H1 (cell line): ENCODE measurements at regions not wholly inside any gene's neighbourhood (a gene's known extent, or its start where the extent isn't known, plus 50 kb on each side); places are given as distances from the start of the nearest gene placed in this dataset.

ENCODE experiments used
- CTCF ChIA-PET: fragments of 300-600 bp; sonication (Branson Sonifier 250); formaldehyde crosslinking; loops from one replicate; lab custom pipeline; 2021; ENCODE audit not compliant: partially characterized antibody; lab: Charles Lee
- POLR2A ChIA-PET: fragments of 300-600 bp; sonication (Branson Sonifier 250); formaldehyde crosslinking; loops from one replicate; lab custom pipeline; 2021; ENCODE audit warnings: inconsistent platforms; ENCODE audit not compliant: partially characterized antibody; lab: Charles Lee
- DNase-seq, 2 experiments: peaks; one replicate each; pipeline versions ENCODE4 v3.0.0 to v3.0.0-alpha.2; 2010 to 2022; ENCODE audit warnings: low spot score in 2 of 2, low read depth in 1 of 2, mixed read lengths in 1 of 2
- FAIRE-seq: peaks from 2 replicates; lab custom pipeline; 2011; peaks lifted over from hg19 to GRCh38; lab: Jason Lieb, UNC
- H2AFZ ChIP-seq: 2 replicates; pipeline ENCODE4 v1.8.1; 2012; ENCODE audit warnings: low read length, inconsistent platforms
- H2AK5ac ChIP-seq: 2 replicates; pipeline ENCODE4 v1.6.1; 2013; ENCODE audit warnings: low read depth, low read length
- H2BK120ac ChIP-seq: replicated peaks from 2 replicates; pipeline ENCODE3; 2013; ENCODE audit warnings: low read depth, low read length, inconsistent platforms
- H2BK12ac ChIP-seq: 2 replicates; pipeline ENCODE4 v1.6.1; 2013; ENCODE audit warnings: low read depth, low read length
- H2BK15ac ChIP-seq: 2 replicates; pipeline ENCODE4 v1.6.1; 2013; ENCODE audit warnings: low read length
- H2BK20ac ChIP-seq: 2 replicates; pipeline ENCODE4 v1.6.1; 2013; ENCODE audit warnings: low read length
- H2BK5ac ChIP-seq: 2 replicates; pipeline ENCODE4 v1.6.1; 2013; ENCODE audit warnings: low read depth, low read length
- H3K14ac ChIP-seq: 2 replicates; pipeline ENCODE4 v1.6.1; 2013; ENCODE audit warnings: inconsistent platforms; ENCODE audit not compliant: insufficient read length
- H3K18ac ChIP-seq: 2 replicates; pipeline ENCODE4 v1.6.1; 2013; ENCODE audit warnings: low read length; ENCODE audit errors: extremely low read depth
- H3K23ac ChIP-seq: 2 replicates; pipeline ENCODE4 v1.6.1; 2013; ENCODE audit warnings: inconsistent platforms; ENCODE audit not compliant: insufficient read length
- H3K23me2 ChIP-seq: 2 replicates; pipeline ENCODE4 v1.6.1; 2013; ENCODE audit warnings: low read depth, low read length
- H3K27ac ChIP-seq: 2 replicates; pipeline ENCODE4 v1.6.1; 2011; ENCODE audit warnings: low read depth, low read length, inconsistent platforms
- H3K27me3 ChIP-seq, 4 experiments: replicated peaks in 1 of 4; 1 replicate in 1 of 4; 2 replicates in 3 of 4; pipeline versions ENCODE4 v1.6.1 to v1.8.1; 2011 to 2013; ENCODE audit warnings: low read length in 3 of 4, mild to moderate bottlenecking in 3 of 4, inconsistent platforms in 2 of 4, mixed read lengths in 2 of 4, moderate library complexity in 1 of 4; ENCODE audit not compliant: control insufficient read depth in 3 of 4, insufficient read depth in 3 of 4; ENCODE audit errors: extremely low read depth in 1 of 4
- H3K36me3 ChIP-seq, 4 experiments: 2 replicates each; pipeline versions ENCODE4 v1.6.1 to v1.8.1; 2011 to 2013; ENCODE audit warnings: mild to moderate bottlenecking in 4 of 4, low read length in 3 of 4, moderate library complexity in 2 of 4, control low read depth in 1 of 4, inconsistent platforms in 1 of 4; ENCODE audit not compliant: insufficient read depth in 4 of 4, control insufficient read depth in 2 of 4
- H3K4ac ChIP-seq: replicated peaks from 2 replicates; pipeline ENCODE3; 2013; ENCODE audit warnings: low read length, low read depth, mixed read lengths, inconsistent platforms; ENCODE audit not compliant: insufficient read length
- H3K4me1 ChIP-seq, 4 experiments: replicated peaks in 1 of 4; 1 replicate in 1 of 4; 2 replicates in 3 of 4; pipeline versions ENCODE4 v1.6.1 to v1.8.1; 2011 to 2013; ENCODE audit warnings: low read length in 3 of 4, inconsistent platforms in 2 of 4, mixed read lengths in 1 of 4; ENCODE audit not compliant: insufficient read depth in 4 of 4, control insufficient read depth in 3 of 4
- H3K4me2 ChIP-seq, 2 experiments: 2 replicates each; pipeline versions ENCODE4 v1.6.1 to v1.8.1; 2011 to 2013; ENCODE audit warnings: low read depth in 2 of 2, low read length in 2 of 2, control low read depth in 1 of 2, inconsistent platforms in 1 of 2, mild to moderate bottlenecking in 1 of 2; ENCODE audit not compliant: insufficient read depth in 1 of 2
- H3K4me3 ChIP-seq, 4 experiments: fragments of 200-600, 300-600 bp in 1 of 4; sonication (generic), shearing (Covaris generic), sonication (Bioruptor Twin) in 1 of 4; 2 replicates each; pipeline versions ENCODE4 v1.5.1 to v1.8.1; 2011 to 2016; ENCODE audit warnings: low read length in 4 of 4, low read depth in 3 of 4, control low read depth in 2 of 4, inconsistent platforms in 2 of 4, mild to moderate bottlenecking in 2 of 4, mixed read lengths in 1 of 4, moderate library complexity in 1 of 4; ENCODE audit not compliant: insufficient read depth in 2 of 4; ENCODE audit errors: extremely low read depth in 1 of 4
- H3K56ac ChIP-seq: replicated peaks from 2 replicates; pipeline ENCODE3; 2013; ENCODE audit warnings: low read depth, mild to moderate bottlenecking, mixed read lengths, low read length, inconsistent platforms; ENCODE audit not compliant: insufficient read length
- H3K79me1 ChIP-seq: 2 replicates; pipeline ENCODE4 v1.6.1; 2013; ENCODE audit warnings: low read depth, low read length, control low read depth
- H3K79me2 ChIP-seq, 2 experiments: 2 replicates each; pipeline versions ENCODE4 v1.6.1 to v1.8.1; 2012 to 2013; ENCODE audit warnings: low read length in 2 of 2, mild to moderate bottlenecking in 2 of 2, inconsistent platforms in 1 of 2; ENCODE audit not compliant: insufficient read depth in 2 of 2, control insufficient read depth in 1 of 2
- H3K9ac ChIP-seq, 4 experiments: replicated peaks in 1 of 4; 1 replicate in 1 of 4; 2 replicates in 3 of 4; pipeline versions ENCODE4 v1.6.1 to v1.8.1; 2011 to 2013; ENCODE audit warnings: low read depth in 3 of 4, low read length in 3 of 4, control low read depth in 2 of 4, mild to moderate bottlenecking in 2 of 4, moderate library complexity in 2 of 4, inconsistent platforms in 1 of 4; ENCODE audit errors: extremely low read depth in 1 of 4
- H3K9me3 ChIP-seq, 2 experiments: 2 replicates each; pipeline versions ENCODE4 v1.6.1 to v1.8.1; 2012 to 2013; ENCODE audit warnings: mild to moderate bottlenecking in 2 of 2, moderate library complexity in 2 of 2, control low read depth in 1 of 2, inconsistent platforms in 1 of 2, low read depth in 1 of 2, low read length in 1 of 2, mixed read lengths in 1 of 2; ENCODE audit not compliant: insufficient read depth in 2 of 2
- H4K20me1 ChIP-seq, 2 experiments: replicated peaks in 1 of 2; 2 replicates each; pipeline versions ENCODE3 to v1.8.1; 2011 to 2013; ENCODE audit warnings: inconsistent platforms in 2 of 2, low read length in 2 of 2, mild to moderate bottlenecking in 1 of 2; ENCODE audit not compliant: insufficient read depth in 2 of 2, control insufficient read depth in 1 of 2
- H4K5ac ChIP-seq: 2 replicates; pipeline ENCODE4 v1.6.1; 2013; ENCODE audit warnings: low read length, low read depth, mixed read lengths, inconsistent platforms; ENCODE audit not compliant: insufficient read length
- H4K8ac ChIP-seq: 2 replicates; pipeline ENCODE4 v1.8.0; 2013; ENCODE audit warnings: mild to moderate bottlenecking, moderate library complexity, low read length, inconsistent platforms; ENCODE audit not compliant: insufficient read depth; ENCODE audit errors: extremely low read depth
- H4K91ac ChIP-seq: replicated peaks from 2 replicates; pipeline ENCODE3; 2013; ENCODE audit warnings: low read length, mixed read lengths, inconsistent platforms; ENCODE audit not compliant: insufficient read length
- ASH2L ChIP-seq: fragments of 200-600, 300-600 bp; sonication (generic); IDR thresholded peaks from one replicate; pipeline ENCODE4 v1.7.1; 2017; ENCODE audit warnings: low read length
- BACH1 ChIP-seq: IDR thresholded peaks from 2 replicates; pipeline ENCODE4 v1.6.1; 2012; ENCODE audit warnings: low read length, improper control_type of control experiment
- BCL11A ChIP-seq, 2 experiments: IDR thresholded peaks; one replicate each; pipeline ENCODE4 v1.6.1; 2011; ENCODE audit warnings: low read depth in 2 of 2, low read length in 2 of 2, mild to moderate bottlenecking in 2 of 2
- CHD1 ChIP-seq: IDR thresholded peaks from 2 replicates; pipeline ENCODE4 v1.6.1; 2012; ENCODE audit warnings: low read depth, low read length, improper control_type of control experiment
- GABPA ChIP-seq: IDR thresholded peaks from 2 replicates; pipeline ENCODE4 v1.6.1; 2011; ENCODE audit warnings: mild to moderate bottlenecking, low read length, moderate library complexity, borderline replicate concordance; ENCODE audit not compliant: insufficient read depth
- HDAC2 ChIP-seq, 2 experiments: fragments of 300-600 bp in 1 of 2; sonication (generic) in 1 of 2; IDR thresholded peaks; 2 replicates each; pipeline ENCODE4 v1.6.1; 2011 to 2012; ENCODE audit warnings: low read depth in 2 of 2, low read length in 2 of 2, mild to moderate bottlenecking in 2 of 2, moderate library complexity in 2 of 2, borderline replicate concordance in 1 of 2, inconsistent platforms in 1 of 2
- HDAC6 ChIP-seq: IDR thresholded peaks from one replicate; pipeline ENCODE4 v1.7.1; 2012; ENCODE audit warnings: low read depth, mild to moderate bottlenecking, inconsistent platforms, low read length, moderate library complexity
- KDM4A ChIP-seq: IDR thresholded peaks from one replicate; pipeline ENCODE4 v1.7.1; 2012; ENCODE audit warnings: low read depth, mild to moderate bottlenecking, moderate library complexity, low read length, inconsistent platforms; ENCODE audit not compliant: severe bottlenecking
- RFX5 ChIP-seq: IDR thresholded peaks from 2 replicates; pipeline ENCODE4 v1.6.1; 2011; ENCODE audit warnings: low read depth, low read length, improper control_type of control experiment, borderline replicate concordance
- SAP30 ChIP-seq: fragments of 300-600 bp; sonication (generic); IDR thresholded peaks from 2 replicates; pipeline ENCODE4 v1.7.1; 2012; ENCODE audit warnings: low read length, moderate library complexity, mild to moderate bottlenecking, inconsistent platforms; ENCODE audit not compliant: insufficient read depth, insufficient replicate concordance
- SIRT6 ChIP-seq: IDR thresholded peaks from one replicate; pipeline ENCODE4 v1.7.1; 2012; ENCODE audit warnings: low read length, inconsistent platforms
- SP4 ChIP-seq: IDR thresholded peaks from 2 replicates; pipeline ENCODE4 v1.6.1; 2012; ENCODE audit warnings: low read length, inconsistent platforms
- TEAD4 ChIP-seq: IDR thresholded peaks from 2 replicates; pipeline ENCODE4 v1.6.1; 2012; ENCODE audit warnings: low read depth, low read length, inconsistent platforms, mixed read lengths
- TF ChIP-seq, protein P1 (sequence below), 3 experiments: IDR thresholded peaks; 1 replicate in 2 of 3; 2 replicates in 1 of 3; pipeline versions ENCODE4 v1.5.1 to v1.6.1; 2011; ENCODE audit warnings: low read length in 3 of 3, mild to moderate bottlenecking in 3 of 3, inconsistent platforms in 2 of 3, low read depth in 1 of 3, moderate library complexity in 1 of 3; ENCODE audit not compliant: insufficient read depth in 1 of 3; ENCODE audit errors: control extremely low read depth in 1 of 3

DNA sequence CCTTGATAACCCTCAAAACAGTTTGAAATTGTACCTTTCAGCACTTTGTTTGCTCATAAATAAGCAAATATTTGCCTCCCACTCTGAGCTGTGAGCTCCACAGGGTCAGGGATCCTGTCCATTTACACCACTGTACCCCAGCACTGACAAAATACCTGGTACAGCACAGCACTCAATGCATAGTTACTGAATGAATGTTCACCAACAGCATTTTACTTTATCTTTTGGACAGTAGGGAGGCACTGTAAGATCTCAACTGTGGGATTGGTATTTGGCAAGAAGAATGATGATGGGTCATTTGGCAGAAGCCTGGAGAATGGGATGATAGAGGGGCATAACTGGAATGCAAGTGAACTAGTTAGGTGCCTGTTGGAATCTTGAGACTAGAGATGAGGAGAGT is 127.2 kb upstream of the ARGLU1 start:
- Histone ChIP-seq H4K20me1 (no peaks in the 10 kb centered on the region), H3K9me3 (no peaks in the 10 kb centered on the region), H3K4me1 (0 out of 7 replicates have a peak, but pooled peaks cover 0 to 4% (median 0%) of the 10 kb centered on the region in 4 experiments), H2AK5ac (no peak overlapping the region), H2BK20ac (no peak overlapping the region), H2BK12ac (no peak overlapping the region), H3K56ac (no peak overlapping the region), H3K4me3 (no peak overlapping the region), H3K36me3 (no peaks in the 10 kb centered on the region), H3K27me3 (no peaks in the 10 kb centered on the region), H3K14ac (no peak overlapping the region), H3K27ac (no peak overlapping the region), H3K79me1 (no peaks in the 10 kb centered on the region), H3K9ac (no peak overlapping the region), H3K23ac (no peak overlapping the region), H4K5ac (no peak overlapping the region), H4K91ac (no peak overlapping the region), H3K4ac (no peak overlapping the region), H3K18ac (no peak overlapping the region), H4K8ac (no peak overlapping the region), H2AFZ (no peak overlapping the region), H2BK120ac (no peak overlapping the region), H3K79me2 (no peaks in the 10 kb centered on the region), H3K4me2 (no peak overlapping the region), H2BK15ac (no peak overlapping the region), H3K23me2 (no peaks in the 10 kb centered on the region), H2BK5ac (no peak overlapping the region)
- DNase-seq (no peak), FAIRE-seq (no peak)
- ChIA-PET CTCF (no interaction called here), POLR2A (no interaction called here)
- TF ChIP-seq HDAC6 (no peak), SP4 (no peak), TEAD4 (no peak), CHD1 (no peak), KDM4A (no peak), RFX5 (no peak), ASH2L (no peak), SAP30 (no peak), BCL11A (IDR thresholded peaks at IDR 0.05; ENCODE audit: low read depth in 2 of 2, low read length in 2 of 2) (no peak), HDAC2 (IDR thresholded peaks at IDR 0.05; ENCODE audit: borderline replicate concordance in 1 of 2, low read depth in 2 of 2, low read length in 2 of 2) (no peak), BACH1 (no peak), SIRT6 (no peak), GABPA (no peak)
- TF ChIP-seq, protein P1, sequence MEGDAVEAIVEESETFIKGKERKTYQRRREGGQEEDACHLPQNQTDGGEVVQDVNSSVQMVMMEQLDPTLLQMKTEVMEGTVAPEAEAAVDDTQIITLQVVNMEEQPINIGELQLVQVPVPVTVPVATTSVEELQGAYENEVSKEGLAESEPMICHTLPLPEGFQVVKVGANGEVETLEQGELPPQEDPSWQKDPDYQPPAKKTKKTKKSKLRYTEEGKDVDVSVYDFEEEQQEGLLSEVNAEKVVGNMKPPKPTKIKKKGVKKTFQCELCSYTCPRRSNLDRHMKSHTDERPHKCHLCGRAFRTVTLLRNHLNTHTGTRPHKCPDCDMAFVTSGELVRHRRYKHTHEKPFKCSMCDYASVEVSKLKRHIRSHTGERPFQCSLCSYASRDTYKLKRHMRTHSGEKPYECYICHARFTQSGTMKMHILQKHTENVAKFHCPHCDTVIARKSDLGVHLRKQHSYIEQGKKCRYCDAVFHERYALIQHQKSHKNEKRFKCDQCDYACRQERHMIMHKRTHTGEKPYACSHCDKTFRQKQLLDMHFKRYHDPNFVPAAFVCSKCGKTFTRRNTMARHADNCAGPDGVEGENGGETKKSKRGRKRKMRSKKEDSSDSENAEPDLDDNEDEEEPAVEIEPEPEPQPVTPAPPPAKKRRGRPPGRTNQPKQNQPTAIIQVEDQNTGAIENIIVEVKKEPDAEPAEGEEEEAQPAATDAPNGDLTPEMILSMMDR (IDR thresholded peaks at IDR 0.05; ENCODE audit: control extremely low read depth in 1 of 3, insufficient read depth in 1 of 3, low read depth in 1 of 3, low read length in 3 of 3), result no peak
